ENCODE measurements at regions not wholly inside any gene's neighbourhood (a gene's known extent, or its start where the extent isn't known, plus 50 kb on each side); places are given as distances from the start of the nearest gene placed in this dataset.

- Histone ChIP-seq H3K9me3 (no peaks in the 10 kb centered on the region), H3K27me3 (no peaks in the 10 kb centered on the region), H3K27ac (no peak overlapping the region), H3K36me3 (no peaks in the 10 kb centered on the region), H3K4me1 (no peaks in the 10 kb centered on the region), H3K4me3 (no peak overlapping the region)
- TF ChIP-seq CTCF (IDR thresholded peaks at IDR 0.05) = no peak
- intact Hi-C loops (cut with DNase I; ENCODE audit: low total_unique reads) = no loop called here
- no peak for DNase-seq
Measured at GRCh38 chr16:80158766-80159165, 382.0 kb upstream of the DYNLRB2 start.

- Histone ChIP-seq H3K36me3 (no peaks in the 10 kb centered on the region), H3K9me3 (no peaks in the 10 kb centered on the region), H3K4me3 (no peak overlapping the region), H3K27me3 (no peaks in the 10 kb centered on the region), H3K4me1 (peaks cover 0 to 18% (median 0%) of the 10 kb centered on the region in 4 donors), H3K27ac (no peak overlapping the region)
- TF ChIP-seq CTCF (IDR thresholded peaks at IDR 0.05) = no peak
- intact Hi-C loops (cut with DNase I; ENCODE audit: low total_unique reads) = no loop called here
- no peak for DNase-seq
Measured at GRCh38 chr16:80151722-80152111, 389.1 kb upstream of the DYNLRB2 start.

- DNase-seq = no peak
- no peaks in the 10 kb centered on the region for H3K9me3 ChIP-seq
- H3K27me3 ChIP-seq = no peaks in the 10 kb centered on the region
- H3K4me1 ChIP-seq = peaks cover 0 to 18% (median 0%) of the 10 kb centered on the region in 4 donors
- intact Hi-C loops (cut with DNase I; ENCODE audit: low total_unique reads) = no loop called here
- no peak for TF ChIP-seq CTCF (IDR thresholded peaks at IDR 0.05)
- no peaks in the 10 kb centered on the region for H3K36me3 ChIP-seq
- no peak overlapping the region for H3K4me3 ChIP-seq
- H3K27ac ChIP-seq = no peak overlapping the region
Measured at GRCh38 chr16:80150978-80151721, 389.6 kb upstream of the DYNLRB2 start.

GRCh38 chr16:80148826-80149225 is 392.0 kb upstream of the DYNLRB2 start:
- no peak for DNase-seq

DNA sequence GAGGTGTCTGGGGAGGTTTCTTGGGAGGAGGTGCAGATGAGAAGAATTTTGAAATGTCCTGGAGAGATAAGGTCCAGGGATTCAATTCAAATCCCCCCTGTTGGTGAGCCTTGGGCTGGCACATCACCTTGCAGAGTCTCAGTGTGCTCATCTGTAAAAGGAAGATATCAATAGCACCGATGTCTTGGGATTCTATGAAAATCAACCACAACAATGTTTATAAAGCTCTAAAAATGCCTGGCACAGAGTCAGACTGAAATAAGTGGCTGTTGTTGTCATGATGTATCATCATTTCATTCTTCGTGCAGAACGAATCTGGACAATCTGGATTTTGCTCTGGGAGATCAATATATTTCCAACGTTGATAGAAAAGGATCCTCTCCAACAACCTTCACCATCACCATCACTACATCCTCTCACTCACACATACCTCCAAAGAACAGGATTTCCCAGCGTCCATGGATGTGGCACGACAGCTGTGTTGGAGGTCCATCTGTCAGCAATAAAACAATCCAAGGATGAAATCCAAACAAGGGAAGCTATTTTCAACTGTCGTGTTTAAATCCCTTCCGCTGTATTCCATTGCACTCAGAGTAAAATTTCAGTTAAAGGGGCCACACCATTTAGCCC is 393.7 kb upstream of the DYNLRB2 start:
- Histone ChIP-seq H3K4me3 (no peak overlapping the region), H3K27me3 (no peaks in the 10 kb centered on the region), H3K9me3 (peaks cover 0 to 5% (median 3%) of the 10 kb centered on the region in 3 donors), H3K36me3 (no peaks in the 10 kb centered on the region), H3K27ac (no peak overlapping the region), H3K4me1 (peaks cover 0 to 15% (median 0%) of the 10 kb centered on the region in 4 donors)
- TF ChIP-seq CTCF (IDR thresholded peaks at IDR 0.05) = no peak
- no peak for DNase-seq
- intact Hi-C loops (cut with DNase I; ENCODE audit: low total_unique reads) = no loop called here

More at GRCh38 chr16:80148826-80149225, 392.0 kb upstream of the DYNLRB2 start:
- H3K27ac ChIP-seq = no peak overlapping the region
- intact Hi-C loops (cut with DNase I; ENCODE audit: low total_unique reads) = no loop called here
- no peaks in the 10 kb centered on the region for H3K27me3 ChIP-seq
- H3K36me3 ChIP-seq = no peaks in the 10 kb centered on the region
- H3K9me3 ChIP-seq = no peaks in the 10 kb centered on the region
- no peak for TF ChIP-seq CTCF (IDR thresholded peaks at IDR 0.05)
- H3K4me3 ChIP-seq = no peak overlapping the region
- peaks cover 0 to 18% (median 0%) of the 10 kb centered on the region in 4 donors for H3K4me1 ChIP-seq
